ENCODE measurements at regions not wholly inside any gene's neighbourhood (a gene's known extent, or its start where the extent isn't known, plus 50 kb on each side); places are given as distances from the start of the nearest gene placed in this dataset.
"Not testable (repeated sequence)": the region's sequence is repeated elsewhere in the genome, so short reads cannot be mapped to it uniquely, and the experiment has no call there.

DNA sequence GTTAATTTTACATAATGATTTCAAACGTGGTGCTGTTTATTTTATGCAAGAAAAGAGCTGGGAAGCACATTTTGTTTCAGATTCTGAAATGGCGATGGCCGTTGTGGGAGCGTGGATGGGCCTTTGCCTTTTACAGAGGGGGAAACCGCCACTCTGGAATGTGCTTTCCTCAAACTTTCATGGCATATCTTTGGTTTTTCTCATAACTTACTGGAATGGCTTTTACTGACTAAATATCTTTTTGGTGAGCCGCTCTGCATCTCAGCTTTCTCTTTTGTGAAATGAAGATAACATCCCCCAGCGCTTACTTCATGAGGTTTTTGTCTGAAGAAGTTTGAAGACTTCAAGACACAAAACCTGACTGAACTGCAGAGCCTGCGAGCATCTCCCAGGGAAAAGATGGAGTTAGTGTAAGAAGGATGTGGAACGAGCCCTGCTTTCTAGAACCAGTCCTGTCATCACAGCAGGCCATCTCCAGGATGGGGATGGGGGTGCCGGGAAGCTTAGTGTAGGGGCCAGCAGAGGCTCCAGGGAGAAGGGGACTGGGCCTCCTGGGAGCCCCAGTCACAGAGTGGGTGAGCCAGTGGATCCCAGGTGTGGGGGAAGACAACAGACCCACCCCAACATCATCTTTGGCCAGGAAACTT, 61.8 kb upstream of the TIAM2 start:
- no peak overlapping the region for H3K4me3 Mint-ChIP-seq
- no peaks in the 10 kb centered on the region for H3K9me3 Mint-ChIP-seq
- H3K27ac Mint-ChIP-seq = no peak overlapping the region
- H3K27me3 Mint-ChIP-seq = no peaks in the 10 kb centered on the region
- peaks cover 11 to 20% (median 15%) of the 10 kb centered on the region in 3 donors for H3K4me1 Mint-ChIP-seq
- no peaks in the 10 kb centered on the region for H3K36me3 Mint-ChIP-seq

DNA sequence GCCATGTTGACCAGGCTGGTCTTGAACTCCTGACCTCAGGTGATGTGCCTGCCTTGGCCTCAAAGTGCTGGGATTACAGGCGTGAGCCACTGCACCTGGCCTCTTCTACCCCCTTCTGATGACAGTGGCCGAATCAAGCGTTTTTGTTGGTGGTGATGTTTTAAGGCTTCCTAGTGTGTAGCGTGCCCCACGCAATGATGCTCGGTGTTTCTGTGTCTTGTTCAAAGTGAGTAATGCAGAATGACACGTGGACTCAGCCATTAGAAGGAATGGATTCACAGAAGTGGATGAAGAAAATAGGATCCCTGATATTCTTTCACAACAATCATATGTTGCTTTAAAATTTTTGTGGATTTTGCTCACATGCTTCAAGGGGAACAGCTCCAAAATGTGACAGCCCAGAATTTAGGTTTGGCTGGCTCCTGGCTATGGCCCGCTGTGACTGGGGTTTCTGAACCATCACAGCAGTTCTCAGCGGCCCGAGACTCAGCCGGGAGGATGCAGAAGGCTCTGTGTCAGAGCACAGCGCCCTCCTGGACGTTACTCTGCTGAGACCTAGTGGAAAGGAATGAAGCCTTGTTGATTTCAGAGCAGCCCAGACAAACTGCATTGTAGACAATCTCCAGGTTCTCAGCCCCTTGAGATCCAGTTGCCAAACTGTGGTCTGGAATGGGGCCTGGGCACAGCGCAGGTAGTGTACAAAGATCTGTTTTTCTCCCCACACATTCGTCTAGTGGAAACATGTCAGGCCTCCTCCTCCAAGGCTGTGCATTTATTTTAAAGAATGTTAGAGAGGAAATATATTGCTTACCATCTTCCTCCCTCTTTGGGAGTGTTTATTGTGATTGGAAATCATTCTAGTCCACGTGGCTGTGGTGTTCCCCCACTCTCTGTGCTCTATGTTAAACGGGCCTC, 57.6 kb upstream of the TIAM2 start:
- Mint-ChIP-seq H3K36me3 (no peaks in the 10 kb centered on the region), H3K9me3 (no peaks in the 10 kb centered on the region), H3K27me3 (no peaks in the 10 kb centered on the region), H3K4me1 (peaks cover 0 to 3% (median 2%) of the 10 kb centered on the region in 3 donors), H3K4me3 (no peak overlapping the region), H3K27ac (no peak overlapping the region)

DNA sequence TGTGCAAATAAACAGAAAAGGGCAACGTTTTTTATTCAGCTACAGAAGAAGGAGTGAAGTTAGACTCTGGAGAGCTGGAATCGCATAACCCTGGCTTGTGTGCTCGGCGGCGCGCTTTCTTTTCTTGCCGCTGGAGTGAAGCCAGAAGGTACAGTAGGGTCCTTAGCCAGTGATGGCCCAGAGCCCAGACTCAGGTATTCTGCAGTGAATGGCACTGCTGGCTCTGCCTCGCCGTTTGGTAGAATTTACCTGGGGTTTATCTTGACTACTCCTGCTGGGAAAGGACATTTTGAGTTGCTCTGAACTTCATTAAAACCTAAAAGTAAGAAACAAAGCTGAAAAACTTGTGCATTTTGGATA, 56.9 kb upstream of the TIAM2 start:
- Mint-ChIP-seq H3K27me3 (no peaks in the 10 kb centered on the region), H3K4me3 (no peak overlapping the region), H3K36me3 (no peaks in the 10 kb centered on the region), H3K4me1 (no peaks in the 10 kb centered on the region), H3K27ac (no peak overlapping the region), H3K9me3 (no peaks in the 10 kb centered on the region)

DNA sequence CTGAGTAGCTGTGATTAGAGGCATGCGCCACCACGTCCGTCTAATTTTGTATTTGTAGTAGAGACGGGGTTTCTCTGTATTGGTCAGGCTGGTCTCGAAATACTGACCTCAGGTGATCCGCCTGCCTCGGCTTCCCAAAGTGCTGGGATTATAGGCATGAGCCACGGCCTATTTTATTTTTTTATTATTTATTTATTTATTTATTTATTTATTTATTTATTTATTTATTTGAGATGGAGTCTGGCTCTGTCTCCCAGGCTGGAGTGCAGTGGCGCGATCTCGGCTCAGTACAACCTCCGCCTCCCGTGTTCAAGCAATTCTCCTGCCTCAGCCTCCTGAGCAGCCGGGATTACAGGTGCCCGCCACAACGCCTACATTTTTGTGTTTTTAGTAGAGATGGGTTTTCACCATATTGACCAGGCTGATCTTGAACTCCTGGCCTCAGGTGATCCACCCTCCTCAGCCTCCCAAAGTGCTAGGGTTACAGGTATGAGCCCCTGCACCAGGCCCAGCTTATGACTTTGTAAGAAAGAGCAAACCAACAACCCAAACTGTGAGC, 56.3 kb upstream of the TIAM2 start:
- H3K36me3 Mint-ChIP-seq, H3K4me3 Mint-ChIP-seq, H3K9me3 Mint-ChIP-seq, H3K27me3 Mint-ChIP-seq, H3K27ac Mint-ChIP-seq, H3K4me1 Mint-ChIP-seq: not testable (repeated sequence)

DNA sequence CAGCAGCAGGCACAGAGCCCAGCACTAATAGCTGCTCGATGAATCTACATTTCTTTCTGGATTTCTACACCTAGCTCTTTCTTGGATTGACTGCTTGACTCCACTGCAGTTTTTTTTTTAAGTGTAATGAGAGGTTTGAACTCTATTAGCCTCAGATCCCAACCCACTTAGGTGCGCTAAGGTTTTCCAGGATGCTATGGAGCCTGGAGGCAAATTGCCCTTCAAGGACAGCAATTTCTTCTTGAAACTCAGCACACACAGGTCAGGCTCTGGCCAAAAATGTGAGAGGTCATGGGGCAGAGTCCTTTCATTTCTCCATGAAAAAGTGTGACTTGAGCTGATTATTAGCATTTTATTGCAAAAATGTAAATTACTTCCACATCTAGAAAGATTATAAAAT, 52.3 kb upstream of the TIAM2 start:
- Mint-ChIP-seq H3K4me3 (no peak overlapping the region), H3K9me3 (peaks cover 0 to 3% (median 0%) of the 10 kb centered on the region in 3 donors), H3K27ac (no peak overlapping the region), H3K36me3 (peaks cover 5% of the 10 kb centered on the region), H3K4me1 (peaks cover 0 to 1% (median 0%) of the 10 kb centered on the region in 3 donors), H3K27me3 (no peaks in the 10 kb centered on the region)

DNA sequence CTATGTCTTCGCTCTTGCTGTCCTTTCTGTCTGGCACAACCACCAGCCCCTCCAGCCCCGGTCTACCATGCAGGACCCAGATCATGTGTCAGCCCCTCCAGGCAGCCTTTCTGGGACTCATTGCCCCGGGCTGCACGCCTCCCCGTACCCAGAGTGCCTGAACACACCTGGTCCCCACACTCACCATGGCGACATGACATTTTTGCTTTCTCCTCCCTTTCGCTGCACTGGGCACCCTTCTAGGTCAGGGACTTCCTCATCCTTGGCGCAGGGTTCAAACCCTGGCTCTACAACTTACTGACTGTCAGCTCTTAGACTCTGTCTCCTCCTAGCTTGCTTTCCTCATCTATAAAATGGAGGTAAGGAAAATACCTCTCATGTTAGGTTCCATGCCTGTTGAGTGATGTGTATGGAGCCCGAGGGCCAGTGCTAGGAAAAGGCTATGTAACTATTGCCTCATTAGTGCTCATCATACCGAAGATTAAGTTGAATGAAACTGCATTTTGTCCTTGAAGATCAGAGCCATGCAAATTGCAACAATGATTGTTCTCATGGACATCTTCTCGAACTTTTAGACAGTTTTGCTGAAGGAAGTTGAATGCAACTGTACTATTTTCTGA, 49.7 kb upstream of the TIAM2 start:
- H3K9me3 Mint-ChIP-seq = peaks cover 0 to 3% (median 0%) of the 10 kb centered on the region in 3 donors
- no peaks in the 10 kb centered on the region for H3K27me3 Mint-ChIP-seq
- H3K27ac Mint-ChIP-seq = no peak overlapping the region
- H3K36me3 Mint-ChIP-seq = peaks cover 12% of the 10 kb centered on the region
- peaks cover 1 to 5% (median 2%) of the 10 kb centered on the region in 3 donors for H3K4me1 Mint-ChIP-seq
- no peak overlapping the region for H3K4me3 Mint-ChIP-seq
